ENCODE measurements at regions not wholly inside any gene's neighbourhood (a gene's known extent, or its start where the extent isn't known, plus 50 kb on each side); places are given as distances from the start of the nearest gene placed in this dataset.

- Histone ChIP-seq H3K27ac (ENCODE audit: low read length) (no peak overlapping the region), H3K36me3 (ENCODE audit: control insufficient read depth, low read depth, low read length) (no peaks in the 10 kb centered on the region)
These were observed 933.2 kb downstream of the ADGRL3 start for GRCh38 chr4:62133101-62133897.

GRCh38 chr4:62131049-62131448 is 930.9 kb downstream of the ADGRL3 start:
- Histone ChIP-seq H3K27ac (ENCODE audit: low read length) (no peak overlapping the region), H3K4me3 (ENCODE audit: low read length) (no peak overlapping the region), H3K9ac (ENCODE audit: low read length) (no peak overlapping the region), H3K4me1 (ENCODE audit: control insufficient read depth, low read depth, low read length) (peaks cover 7% of the 10 kb centered on the region), H3K27me3 (ENCODE audit: control insufficient read depth, insufficient read depth, low read length) (no peaks in the 10 kb centered on the region), H3K9me3 (ENCODE audit: control insufficient read depth, low read depth, low read length) (no peaks in the 10 kb centered on the region), H3K36me3 (ENCODE audit: control insufficient read depth, low read depth, low read length) (no peaks in the 10 kb centered on the region)

More at GRCh38 chr4:62133101-62133897, 933.2 kb downstream of the ADGRL3 start:
- no peak overlapping the region for H3K4me3 ChIP-seq (ENCODE audit: low read length)
- H3K9ac ChIP-seq (ENCODE audit: low read length): no peak overlapping the region
- H3K27me3 ChIP-seq (ENCODE audit: control insufficient read depth, insufficient read depth, low read length): no peaks in the 10 kb centered on the region
- H3K9me3 ChIP-seq (ENCODE audit: control insufficient read depth, low read depth, low read length): no peaks in the 10 kb centered on the region
- peaks cover 16% of the 10 kb centered on the region for H3K4me1 ChIP-seq (ENCODE audit: control insufficient read depth, low read depth, low read length)

GRCh38 chr4:62130637-62131036 is 930.5 kb downstream of the ADGRL3 start:
- Histone ChIP-seq H3K4me3 (ENCODE audit: low read length) (no peak overlapping the region), H3K9me3 (ENCODE audit: control insufficient read depth, low read depth, low read length) (no peaks in the 10 kb centered on the region), H3K27ac (ENCODE audit: low read length) (no peak overlapping the region), H3K4me1 (ENCODE audit: control insufficient read depth, low read depth, low read length) (peaks cover 3% of the 10 kb centered on the region), H3K36me3 (ENCODE audit: control insufficient read depth, low read depth, low read length) (no peaks in the 10 kb centered on the region), H3K9ac (ENCODE audit: low read length) (no peak overlapping the region), H3K27me3 (ENCODE audit: control insufficient read depth, insufficient read depth, low read length) (no peaks in the 10 kb centered on the region)

GRCh38 chr4:62130230-62130629 is 930.1 kb downstream of the ADGRL3 start:
- H3K36me3 ChIP-seq (ENCODE audit: control insufficient read depth, low read depth, low read length): no peaks in the 10 kb centered on the region
- no peak overlapping the region for H3K4me3 ChIP-seq (ENCODE audit: low read length)
- no peaks in the 10 kb centered on the region for H3K9me3 ChIP-seq (ENCODE audit: control insufficient read depth, low read depth, low read length)
- H3K4me1 ChIP-seq (ENCODE audit: control insufficient read depth, low read depth, low read length): no peaks in the 10 kb centered on the region
- no peaks in the 10 kb centered on the region for H3K27me3 ChIP-seq (ENCODE audit: control insufficient read depth, insufficient read depth, low read length)
- H3K9ac ChIP-seq (ENCODE audit: low read length): no peak overlapping the region
- H3K27ac ChIP-seq (ENCODE audit: low read length): no peak overlapping the region

Measured in iPS-18a (cell line).